ENCODE measurements at regions not wholly inside any gene's neighbourhood (a gene's known extent, or its start where the extent isn't known, plus 50 kb on each side); places are given as distances from the start of the nearest gene placed in this dataset.
"Not testable (repeated sequence)": the region's sequence is repeated elsewhere in the genome, so short reads cannot be mapped to it uniquely, and the experiment has no call there.

DNA sequence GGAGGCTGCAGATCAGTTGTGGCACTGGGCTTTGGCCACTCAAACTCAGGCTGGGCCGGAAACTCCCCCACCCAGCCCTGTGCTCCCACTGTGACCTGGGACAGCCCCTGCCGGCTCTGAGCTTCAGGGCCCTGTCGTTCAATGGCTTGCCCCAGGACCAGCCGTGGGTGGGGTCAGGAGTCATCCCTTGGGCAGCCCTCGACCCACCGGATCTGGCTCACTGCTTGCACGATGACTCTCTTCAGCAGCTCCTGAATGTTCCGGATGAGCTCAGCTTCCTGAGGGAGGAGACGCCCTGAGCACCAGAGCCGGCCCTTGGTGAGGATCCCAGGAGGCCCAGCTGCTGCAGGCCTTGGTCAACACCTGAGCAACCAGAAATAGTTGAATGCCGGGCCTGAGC, 1544.2 kb upstream of the USP9Y start:
- not testable (repeated sequence) for DNase-seq (ENCODE audit: low spot score)

DNA sequence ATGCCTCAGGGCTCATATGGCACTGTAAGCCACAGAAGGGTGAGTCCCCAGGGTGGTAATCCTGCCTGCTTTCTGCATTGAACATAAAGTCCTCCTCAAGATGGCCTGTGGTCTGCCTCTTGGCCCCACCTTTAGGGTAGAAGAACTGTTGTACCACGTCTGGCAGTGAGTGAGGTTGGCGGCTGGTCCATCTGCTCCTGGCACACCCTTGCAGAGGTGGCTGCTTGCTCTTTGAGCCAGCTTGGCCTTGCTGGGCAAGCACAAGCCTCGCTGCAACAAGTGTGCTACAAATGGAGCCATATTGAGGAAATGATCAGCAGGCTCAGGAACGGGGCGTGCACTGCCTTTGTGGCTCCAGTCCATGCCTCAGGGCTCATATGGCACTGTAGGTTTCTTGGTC, 1524.0 kb upstream of the USP9Y start:
- DNase-seq (ENCODE audit: low spot score): not testable (repeated sequence)

DNA sequence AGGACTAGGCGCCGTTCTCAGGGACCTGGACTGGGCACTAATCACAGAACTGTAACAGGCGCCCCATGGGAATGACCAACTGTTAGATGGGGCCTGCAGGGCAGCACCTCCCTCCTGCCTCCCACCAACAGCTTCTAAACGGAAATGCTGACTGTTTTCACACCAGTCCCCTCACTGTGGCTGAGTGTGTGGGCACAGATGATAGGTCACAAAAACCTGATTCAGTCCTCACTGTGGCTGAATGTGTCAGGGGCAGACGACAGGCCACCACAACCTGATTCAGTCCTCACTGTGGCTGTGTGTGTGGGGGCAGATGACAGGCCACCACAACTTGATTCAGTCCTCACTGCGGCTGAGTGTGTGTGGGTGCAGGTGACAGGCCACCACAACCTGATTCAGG, 1499.9 kb upstream of the USP9Y start:
- not testable (repeated sequence) for DNase-seq (ENCODE audit: low spot score)

DNA sequence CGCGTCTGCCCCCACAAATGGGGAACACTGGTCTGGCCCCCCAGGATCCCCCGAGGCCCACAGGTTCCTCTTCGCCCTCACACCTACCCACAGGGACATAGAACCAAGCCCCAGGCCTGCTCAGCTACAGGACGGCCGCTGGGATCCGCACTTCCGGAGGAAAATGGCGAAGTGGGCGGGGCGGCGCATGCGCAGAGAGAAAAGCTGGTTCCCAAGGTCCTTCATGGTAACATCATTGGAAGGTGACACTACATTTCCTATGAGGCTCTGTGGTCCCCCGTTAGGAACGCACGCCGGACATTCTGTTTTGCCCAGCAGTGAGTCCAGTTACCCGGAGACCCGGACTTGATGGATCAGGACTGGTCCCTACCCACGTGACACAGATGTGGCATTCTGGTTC, 1486.2 kb upstream of the USP9Y start:
- DNase-seq (ENCODE audit: low spot score): not testable (repeated sequence)
